KMS-11 (cell line): ENCODE measurements at regions not wholly inside any gene's neighbourhood (a gene's known extent, or its start where the extent isn't known, plus 50 kb on each side); places are given as distances from the start of the nearest gene placed in this dataset.
"Not testable (repeated sequence)": the region's sequence is repeated elsewhere in the genome, so short reads cannot be mapped to it uniquely, and the experiment has no call there.

Experiments
- H2AFZ ChIP-seq: fragments of 200-600 bp; sonication (generic); 2 replicates; pipeline ENCODE4 v1.6.1; 2016; ENCODE audit warnings: antibody characterized with exemption, mixed run types, low read depth
- H3K27ac ChIP-seq: fragments of 200-600 bp; sonication (generic); 2 replicates; pipeline ENCODE4 v1.6.1; 2016; ENCODE audit warnings: mild to moderate bottlenecking, mixed run types
- H3K27me3 ChIP-seq: fragments of 200-600 bp; sonication (generic); 2 replicates; pipeline ENCODE4 v1.6.1; 2017; ENCODE audit warnings: mild to moderate bottlenecking, low read depth, mixed run types, moderate library complexity; ENCODE audit not compliant: insufficient read depth
- H3K36me3 ChIP-seq: fragments of 200-600 bp; sonication (generic); 2 replicates; pipeline ENCODE4 v1.6.1; 2017; ENCODE audit warnings: mild to moderate bottlenecking, mixed run types; ENCODE audit not compliant: insufficient read depth
- H3K4me1 ChIP-seq: fragments of 200-600 bp; sonication (generic); 2 replicates; pipeline ENCODE4 v1.6.1; 2016; ENCODE audit warnings: mild to moderate bottlenecking, low read depth, mixed run types; ENCODE audit not compliant: poor library complexity, severe bottlenecking
- H3K4me2 ChIP-seq: fragments of 200-600 bp; sonication (generic); 2 replicates; pipeline ENCODE4 v1.7.0; 2016; ENCODE audit warnings: mild to moderate bottlenecking, mixed run types
- H3K4me3 ChIP-seq: fragments of 200-600 bp; sonication (generic); IDR thresholded peaks from 2 replicates; pipeline ENCODE4 v1.6.1; 2017; ENCODE audit warnings: low read depth, low read length, mixed read lengths; ENCODE audit not compliant: insufficient read depth
- H3K79me2 ChIP-seq: fragments of 200-600 bp; sonication (generic); 2 replicates; pipeline ENCODE4 v1.6.1; 2016; ENCODE audit warnings: low read depth, mixed run types; ENCODE audit not compliant: insufficient read depth
- H3K9ac ChIP-seq: fragments of 200-600 bp; sonication (generic); 2 replicates; pipeline ENCODE4 v1.6.1; 2016; ENCODE audit warnings: mild to moderate bottlenecking, mixed run types
- H4K20me1 ChIP-seq: fragments of 200-600 bp; sonication (generic); 2 replicates; pipeline ENCODE4 v1.6.1; 2016; ENCODE audit warnings: mild to moderate bottlenecking, mixed run types; ENCODE audit not compliant: insufficient read depth
- TF ChIP-seq, protein P1 (sequence below): fragments of 200-600 bp; sonication (generic); conservative IDR thresholded peaks from 2 replicates; pipeline ENCODE4 v1.6.1; 2017; ENCODE audit warnings: low read depth, mild to moderate bottlenecking, antibody characterized with exemption, low read length, moderate library complexity, mixed read lengths

DNA sequence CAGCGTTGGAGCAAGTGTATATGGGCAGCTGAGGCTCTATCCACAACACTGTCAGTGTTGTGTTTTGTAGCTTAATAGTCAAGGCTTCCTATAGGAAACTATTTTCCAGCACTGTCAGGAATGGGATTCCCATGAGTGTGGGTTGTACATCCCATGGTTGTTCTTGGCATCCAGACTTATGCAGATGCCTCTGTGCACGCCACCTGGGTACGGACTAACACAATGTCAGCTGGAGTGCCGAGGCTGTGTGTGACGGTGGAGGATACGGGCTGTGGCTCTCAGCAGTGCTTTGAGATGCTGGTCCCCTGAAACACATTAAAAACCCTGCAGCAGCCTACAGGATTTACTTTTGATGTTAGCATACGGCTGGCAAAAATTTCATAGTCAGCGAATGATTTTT is 350.0 kb downstream of the ACTR3B start:
- H3K4me3 ChIP-seq: no peak overlapping the region
- no peaks in the 10 kb centered on the region for H3K79me2 ChIP-seq
- TF ChIP-seq, protein P1, sequence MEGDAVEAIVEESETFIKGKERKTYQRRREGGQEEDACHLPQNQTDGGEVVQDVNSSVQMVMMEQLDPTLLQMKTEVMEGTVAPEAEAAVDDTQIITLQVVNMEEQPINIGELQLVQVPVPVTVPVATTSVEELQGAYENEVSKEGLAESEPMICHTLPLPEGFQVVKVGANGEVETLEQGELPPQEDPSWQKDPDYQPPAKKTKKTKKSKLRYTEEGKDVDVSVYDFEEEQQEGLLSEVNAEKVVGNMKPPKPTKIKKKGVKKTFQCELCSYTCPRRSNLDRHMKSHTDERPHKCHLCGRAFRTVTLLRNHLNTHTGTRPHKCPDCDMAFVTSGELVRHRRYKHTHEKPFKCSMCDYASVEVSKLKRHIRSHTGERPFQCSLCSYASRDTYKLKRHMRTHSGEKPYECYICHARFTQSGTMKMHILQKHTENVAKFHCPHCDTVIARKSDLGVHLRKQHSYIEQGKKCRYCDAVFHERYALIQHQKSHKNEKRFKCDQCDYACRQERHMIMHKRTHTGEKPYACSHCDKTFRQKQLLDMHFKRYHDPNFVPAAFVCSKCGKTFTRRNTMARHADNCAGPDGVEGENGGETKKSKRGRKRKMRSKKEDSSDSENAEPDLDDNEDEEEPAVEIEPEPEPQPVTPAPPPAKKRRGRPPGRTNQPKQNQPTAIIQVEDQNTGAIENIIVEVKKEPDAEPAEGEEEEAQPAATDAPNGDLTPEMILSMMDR: no peak
- H3K4me2 ChIP-seq: no peak overlapping the region
- H3K27me3 ChIP-seq: no peaks in the 10 kb centered on the region
- H3K9ac ChIP-seq: no peak overlapping the region
- no peaks in the 10 kb centered on the region for H3K36me3 ChIP-seq
- H3K27ac ChIP-seq: no peak overlapping the region
- no peak overlapping the region for H2AFZ ChIP-seq
- H4K20me1 ChIP-seq: no peaks in the 10 kb centered on the region
- no peaks in the 10 kb centered on the region for H3K4me1 ChIP-seq

DNA sequence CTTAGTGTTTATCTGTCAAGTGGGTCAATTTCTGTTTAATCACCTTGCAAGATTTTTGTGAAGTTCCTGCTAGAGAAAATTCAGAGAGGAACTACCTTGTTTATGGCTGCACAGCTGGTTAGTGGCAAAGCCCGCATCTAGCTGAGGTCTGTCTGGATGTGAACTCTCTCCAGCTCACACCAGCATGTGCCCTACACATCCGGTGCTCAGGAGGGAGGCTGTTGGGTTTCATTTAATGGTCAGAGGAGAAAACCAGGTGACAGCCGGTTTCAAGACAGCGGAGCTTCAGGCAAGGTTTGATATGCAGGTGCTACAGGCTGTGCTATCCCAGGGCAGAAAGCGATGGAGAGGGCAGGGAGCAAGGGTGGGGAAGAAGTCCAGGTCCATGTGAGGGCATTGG is 351.1 kb downstream of the ACTR3B start:
- no peak overlapping the region for H3K4me2 ChIP-seq

DNA sequence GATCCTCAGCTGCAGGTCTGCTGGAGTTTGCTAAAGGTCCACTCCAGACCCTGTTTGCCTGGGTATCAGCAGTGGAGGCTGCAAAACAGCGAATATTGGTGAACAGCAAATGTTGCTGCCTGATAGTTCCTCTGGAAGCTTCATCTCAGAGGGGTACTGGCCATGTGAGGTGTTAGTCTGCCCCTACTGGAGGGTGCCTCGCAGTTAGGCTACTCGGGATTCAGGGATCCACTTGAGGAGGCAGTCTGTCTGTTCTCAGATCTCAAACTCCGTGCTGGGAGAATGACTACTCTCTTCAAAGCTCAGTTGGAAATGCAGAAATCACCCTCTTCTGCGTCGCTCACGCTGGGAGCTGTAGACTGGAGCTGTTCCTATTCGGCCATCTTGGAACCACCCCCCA is 362.7 kb downstream of the ACTR3B start:
- not testable (repeated sequence) for H3K4me2 ChIP-seq, H2AFZ ChIP-seq, H3K9ac ChIP-seq, H3K36me3 ChIP-seq, H3K27me3 ChIP-seq, H3K4me3 ChIP-seq, H3K27ac ChIP-seq, H4K20me1 ChIP-seq, H3K79me2 ChIP-seq, H3K4me1 ChIP-seq

More for the DNA sequence above, 351.1 kb downstream of the ACTR3B start:
- Histone ChIP-seq H3K4me3 (no peak overlapping the region), H3K36me3 (no peaks in the 10 kb centered on the region), H4K20me1 (no peaks in the 10 kb centered on the region), H3K79me2 (no peaks in the 10 kb centered on the region), H3K9ac (no peak overlapping the region), H3K4me1 (no peaks in the 10 kb centered on the region), H2AFZ (no peak overlapping the region), H3K27ac (no peak overlapping the region), H3K27me3 (no peaks in the 10 kb centered on the region)
- TF ChIP-seq, protein P1: no peak

DNA sequence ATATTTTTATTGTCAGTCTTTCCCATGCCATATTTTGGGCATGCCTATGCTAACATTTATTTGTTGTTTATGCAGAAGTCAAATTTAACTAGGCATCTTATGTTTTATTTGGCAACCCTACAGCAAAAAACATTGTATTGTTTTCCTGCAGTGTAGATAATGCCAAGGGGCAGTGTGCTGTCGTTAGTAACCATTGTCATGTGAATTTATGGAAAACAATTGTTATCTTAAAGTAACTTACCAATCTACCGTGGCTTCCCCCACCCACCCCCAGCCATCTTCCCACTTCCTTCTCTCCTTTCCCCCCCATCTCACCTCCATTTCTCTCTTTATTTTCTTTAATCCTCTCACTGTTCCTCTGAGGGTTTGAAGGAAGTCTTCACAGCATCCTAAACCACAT is 370.5 kb downstream of the ACTR3B start:
- Histone ChIP-seq H3K4me3 (no peak overlapping the region), H3K36me3 (no peaks in the 10 kb centered on the region), H3K4me1 (no peaks in the 10 kb centered on the region), H3K4me2 (no peak overlapping the region), H3K27ac (no peak overlapping the region), H3K79me2 (no peaks in the 10 kb centered on the region), H3K27me3 (no peaks in the 10 kb centered on the region), H2AFZ (no peak overlapping the region), H3K9ac (no peak overlapping the region), H4K20me1 (no peaks in the 10 kb centered on the region)
- TF ChIP-seq, protein P1: no peak

DNA sequence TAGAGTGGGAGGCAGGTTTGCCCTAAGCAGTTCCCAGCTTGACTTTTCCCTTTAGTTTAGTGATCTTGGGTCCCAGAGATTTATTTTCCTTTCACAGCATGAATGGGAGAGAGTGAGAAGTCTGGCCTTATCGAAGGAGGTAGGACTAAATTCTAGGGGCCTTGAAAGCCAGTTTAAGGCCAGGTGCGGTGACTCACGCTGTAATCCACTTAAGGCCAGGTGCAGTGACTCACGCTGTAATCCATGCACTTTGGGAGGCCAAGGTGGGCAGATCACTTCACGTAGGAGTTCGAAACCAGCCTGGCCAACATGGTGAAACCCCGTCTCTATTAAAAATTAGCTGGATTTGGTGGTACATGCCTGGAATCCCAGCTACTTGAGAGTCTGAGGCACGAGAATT is 392.2 kb downstream of the ACTR3B start:
- no peak overlapping the region for H3K4me2 ChIP-seq
- no peaks in the 10 kb centered on the region for H3K4me1 ChIP-seq
- H3K9ac ChIP-seq: no peak overlapping the region
- no peak overlapping the region for H3K27ac ChIP-seq
- TF ChIP-seq, protein P1: no peak
- no peaks in the 10 kb centered on the region for H4K20me1 ChIP-seq
- no peaks in the 10 kb centered on the region for H3K27me3 ChIP-seq
- H3K79me2 ChIP-seq: no peaks in the 10 kb centered on the region
- no peaks in the 10 kb centered on the region for H3K36me3 ChIP-seq
- no peak overlapping the region for H3K4me3 ChIP-seq
- no peak overlapping the region for H2AFZ ChIP-seq
